ENCODE measurements at regions not wholly inside any gene's neighbourhood (a gene's known extent, or its start where the extent isn't known, plus 50 kb on each side); places are given as distances from the start of the nearest gene placed in this dataset.
"Not testable (repeated sequence)": the region's sequence is repeated elsewhere in the genome, so short reads cannot be mapped to it uniquely, and the experiment has no call there.

DNA sequence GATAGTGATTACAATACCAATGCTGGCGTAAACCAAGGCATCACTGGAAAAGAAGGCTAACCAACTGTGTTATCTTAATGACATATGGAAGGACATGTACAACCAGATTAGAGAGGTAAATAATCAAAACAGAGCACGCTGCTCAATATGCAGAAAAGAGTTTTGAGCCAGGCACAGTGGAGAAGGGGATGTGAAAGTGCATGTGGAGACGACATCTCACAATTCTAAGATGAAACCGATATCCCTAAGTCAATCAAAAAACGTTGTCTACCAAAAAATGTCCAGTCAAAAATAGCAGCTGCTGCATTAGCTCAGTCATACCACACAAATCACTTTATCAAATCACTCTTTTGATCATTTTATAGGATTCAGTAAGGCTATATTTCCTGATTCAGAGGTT lies 116.3 kb upstream of the OLIG2 start:
- peaks cover 8% of the 10 kb centered on the region for H3K4me1 Mint-ChIP-seq (ENCODE audit: low read depth)
- H3K27ac Mint-ChIP-seq = no peak overlapping the region

DNA sequence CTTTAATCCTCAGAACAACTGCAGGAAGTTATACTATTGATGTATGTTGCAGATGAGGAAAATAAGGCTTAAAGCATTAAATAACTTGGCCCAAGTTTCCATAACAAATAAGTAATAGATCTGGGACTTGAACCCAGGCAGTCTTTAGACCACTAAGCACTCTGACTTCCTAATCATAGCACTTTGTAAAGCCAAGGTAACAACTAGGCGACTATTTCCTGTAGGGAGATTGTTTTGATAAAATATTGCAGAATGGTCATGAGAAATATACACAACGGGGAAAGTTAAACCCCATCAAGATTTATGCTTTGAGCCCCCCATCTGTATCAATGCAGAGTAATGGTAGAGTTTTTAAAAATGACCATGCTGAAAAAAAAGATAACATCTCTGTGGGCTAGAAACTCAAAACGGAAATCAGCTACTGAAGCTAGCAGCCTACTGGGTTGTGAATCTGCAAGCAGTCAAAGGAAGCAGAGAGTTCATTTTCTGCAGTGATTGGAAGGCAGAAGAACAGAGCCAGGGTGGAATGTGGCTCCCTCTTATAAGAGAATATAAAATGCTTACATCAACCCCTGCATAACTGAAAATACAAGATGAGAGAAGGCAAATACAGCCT lies 111.2 kb upstream of the OLIG2 start:
- no peaks in the 10 kb centered on the region for H3K9me3 Mint-ChIP-seq
- H3K4me3 Mint-ChIP-seq = no peak overlapping the region
- H3K27ac Mint-ChIP-seq = peak overlapping the region; percentile 6
- H3K36me3 Mint-ChIP-seq (ENCODE audit: low read depth) = no peaks in the 10 kb centered on the region
- H3K27me3 Mint-ChIP-seq = no peaks in the 10 kb centered on the region
- H3K4me1 Mint-ChIP-seq (ENCODE audit: low read depth) = peaks cover 22% of the 10 kb centered on the region

More for the DNA sequence above, 116.3 kb upstream of the OLIG2 start:
- H3K9me3 Mint-ChIP-seq = no peaks in the 10 kb centered on the region
- no peaks in the 10 kb centered on the region for H3K36me3 Mint-ChIP-seq (ENCODE audit: low read depth)
- H3K4me3 Mint-ChIP-seq = no peak overlapping the region
- peaks cover 3% of the 10 kb centered on the region for H3K27me3 Mint-ChIP-seq

DNA sequence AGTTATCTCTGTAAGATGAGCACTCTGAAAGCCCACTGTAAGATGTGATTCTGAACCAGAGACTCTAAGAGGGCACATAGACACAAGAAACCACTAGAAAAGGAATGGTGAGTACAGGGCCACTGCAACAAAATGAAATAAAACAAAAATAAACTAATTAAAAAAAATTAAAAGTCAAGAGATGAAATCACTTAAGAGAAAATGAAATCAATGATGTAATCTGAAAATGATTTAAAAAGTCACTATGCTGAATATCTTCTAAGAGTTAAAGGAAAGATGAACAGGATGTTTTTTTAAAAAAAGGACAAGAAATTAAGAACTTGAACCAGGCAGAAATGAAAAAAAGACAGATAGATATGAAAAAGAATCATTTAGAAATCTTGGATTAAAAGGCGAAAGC lies 110.6 kb upstream of the OLIG2 start:
- Mint-ChIP-seq H3K27ac (no peak overlapping the region), H3K9me3 (no peaks in the 10 kb centered on the region), H3K4me1 (ENCODE audit: low read depth) (peaks cover 22% of the 10 kb centered on the region), H3K27me3 (no peaks in the 10 kb centered on the region), H3K4me3 (no peak overlapping the region), H3K36me3 (ENCODE audit: low read depth) (no peaks in the 10 kb centered on the region)

DNA sequence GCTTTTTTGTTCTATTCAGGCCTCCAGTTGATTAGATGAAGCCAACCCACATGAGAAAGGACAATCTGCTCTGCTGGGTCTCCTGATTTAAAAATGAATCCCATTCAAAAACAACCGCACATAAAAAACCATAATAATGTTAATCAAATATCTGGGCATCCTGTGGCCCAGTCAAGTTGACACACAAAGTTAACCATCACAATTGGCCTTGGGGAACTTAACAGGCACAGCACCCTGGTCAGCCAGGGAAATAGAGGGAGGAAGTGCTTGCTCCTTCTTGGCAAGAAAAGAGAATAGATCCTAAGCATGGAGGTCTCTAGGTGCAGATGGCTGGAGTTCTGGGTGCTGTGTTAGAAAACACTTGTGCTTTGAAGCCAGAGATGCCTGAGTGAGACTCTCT lies 109.6 kb upstream of the OLIG2 start:
- Mint-ChIP-seq H3K9me3 (no peaks in the 10 kb centered on the region), H3K4me3 (no peak overlapping the region), H3K27me3 (no peaks in the 10 kb centered on the region), H3K36me3 (ENCODE audit: low read depth) (no peaks in the 10 kb centered on the region), H3K4me1 (ENCODE audit: low read depth) (peaks cover 22% of the 10 kb centered on the region), H3K27ac (no peak overlapping the region)

DNA sequence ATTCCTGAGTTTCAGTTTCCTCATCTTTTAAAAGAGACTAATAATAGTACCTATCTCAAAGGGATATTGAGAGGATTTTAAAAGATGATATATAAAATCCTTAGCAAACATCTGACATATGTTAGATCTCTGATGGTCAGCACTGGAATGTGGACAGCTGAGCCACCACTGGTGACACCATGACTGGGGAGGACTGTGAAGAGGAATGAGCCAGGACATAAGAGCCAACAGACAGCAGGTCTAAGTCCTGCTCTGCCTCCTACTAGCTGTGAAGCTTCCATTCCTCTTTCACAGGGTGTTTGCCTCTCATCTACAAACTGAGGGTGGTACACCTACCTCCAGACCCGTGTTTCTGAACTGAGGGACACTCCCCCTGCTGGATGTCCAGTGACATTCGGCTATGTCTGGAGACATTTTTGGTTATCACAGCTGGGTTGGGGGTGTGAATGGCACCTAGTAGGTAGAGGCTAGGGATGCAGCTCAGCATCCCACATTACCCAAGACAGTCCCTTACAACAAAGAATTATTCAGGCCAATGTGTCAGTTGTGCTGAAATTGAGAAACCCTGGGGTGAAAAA lies 109.1 kb upstream of the OLIG2 start:
- peaks cover 22% of the 10 kb centered on the region for H3K4me1 Mint-ChIP-seq (ENCODE audit: low read depth)
- no peaks in the 10 kb centered on the region for H3K27me3 Mint-ChIP-seq
- H3K27ac Mint-ChIP-seq = no peak overlapping the region
- H3K36me3 Mint-ChIP-seq (ENCODE audit: low read depth) = no peaks in the 10 kb centered on the region
- no peaks in the 10 kb centered on the region for H3K9me3 Mint-ChIP-seq
- no peak overlapping the region for H3K4me3 Mint-ChIP-seq

DNA sequence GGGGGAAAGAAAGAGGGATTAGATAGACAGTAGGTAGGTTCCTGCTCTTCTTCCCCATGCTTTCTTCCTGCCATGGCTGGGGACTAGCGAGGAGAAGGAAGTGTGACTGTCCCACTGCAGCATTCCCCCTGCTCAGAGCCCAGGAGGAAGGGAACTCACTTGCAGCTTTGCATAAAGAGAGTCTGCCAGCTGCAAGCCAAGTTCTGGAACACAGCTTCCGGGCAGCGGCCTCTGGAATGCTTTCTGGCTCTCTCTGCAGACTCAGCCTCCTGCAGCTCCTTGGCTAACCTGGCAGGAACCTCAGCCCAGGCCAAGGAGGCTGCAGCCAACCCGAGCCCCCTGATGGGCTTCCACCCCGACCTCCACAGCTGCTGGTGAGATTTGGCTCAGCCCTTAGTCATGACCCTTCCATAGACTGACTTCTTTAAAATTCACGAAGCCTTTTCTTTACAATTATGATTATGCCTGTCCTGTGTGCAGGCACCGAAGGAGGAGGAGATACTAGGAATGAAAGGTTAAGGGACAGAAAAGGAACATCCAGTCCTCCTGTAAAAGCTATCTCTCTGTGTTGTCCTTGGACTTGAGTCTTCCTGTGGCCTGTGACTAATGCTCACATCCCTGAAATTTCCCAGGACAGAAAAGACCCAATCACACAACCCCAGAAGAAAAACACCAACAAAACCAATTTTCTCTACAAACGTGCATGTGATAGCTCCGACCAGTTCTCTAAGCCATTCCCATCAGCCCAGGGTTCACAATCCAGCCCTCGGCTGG lies 108.2 kb upstream of the OLIG2 start:
- Mint-ChIP-seq H3K27me3 (no peaks in the 10 kb centered on the region), H3K27ac (no peak overlapping the region), H3K36me3 (ENCODE audit: low read depth) (no peaks in the 10 kb centered on the region), H3K4me1 (ENCODE audit: low read depth) (peaks cover 22% of the 10 kb centered on the region), H3K9me3 (no peaks in the 10 kb centered on the region), H3K4me3 (no peak overlapping the region)

DNA sequence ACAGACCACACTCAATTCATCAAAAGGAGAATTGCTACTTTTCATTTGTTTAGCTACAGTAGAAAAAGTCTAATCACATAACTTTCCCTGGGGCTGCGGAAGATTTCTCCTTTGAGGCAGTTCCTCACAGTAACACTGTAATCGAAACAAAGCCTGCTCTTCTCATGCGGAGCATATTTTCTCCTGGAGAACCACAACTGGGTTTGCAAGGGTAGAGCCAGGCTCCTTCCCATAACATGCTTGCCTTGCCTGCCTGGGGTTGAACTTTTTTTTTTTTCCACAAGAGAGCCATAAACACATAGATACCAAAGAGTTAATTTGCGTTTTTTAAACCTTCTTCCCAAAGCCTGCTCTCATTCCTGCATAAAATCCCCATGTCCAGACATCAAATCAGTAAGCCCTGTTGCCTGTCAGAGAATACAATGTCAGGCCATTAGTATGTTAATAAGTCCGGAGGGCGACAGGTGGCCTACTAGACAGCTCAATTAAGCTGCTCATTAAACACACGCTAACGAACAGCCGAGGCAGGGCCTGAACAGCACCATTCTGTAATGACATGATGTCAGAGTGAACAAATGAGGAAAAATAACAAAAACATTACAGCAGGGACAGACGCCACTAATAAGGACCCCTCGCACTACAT lies 107.1 kb upstream of the OLIG2 start:
- no peaks in the 10 kb centered on the region for H3K36me3 Mint-ChIP-seq (ENCODE audit: low read depth)
- H3K27me3 Mint-ChIP-seq = no peaks in the 10 kb centered on the region
- H3K27ac Mint-ChIP-seq = no peak overlapping the region
- no peak overlapping the region for H3K4me3 Mint-ChIP-seq
- H3K4me1 Mint-ChIP-seq (ENCODE audit: low read depth) = peaks cover 22% of the 10 kb centered on the region
- no peaks in the 10 kb centered on the region for H3K9me3 Mint-ChIP-seq

DNA sequence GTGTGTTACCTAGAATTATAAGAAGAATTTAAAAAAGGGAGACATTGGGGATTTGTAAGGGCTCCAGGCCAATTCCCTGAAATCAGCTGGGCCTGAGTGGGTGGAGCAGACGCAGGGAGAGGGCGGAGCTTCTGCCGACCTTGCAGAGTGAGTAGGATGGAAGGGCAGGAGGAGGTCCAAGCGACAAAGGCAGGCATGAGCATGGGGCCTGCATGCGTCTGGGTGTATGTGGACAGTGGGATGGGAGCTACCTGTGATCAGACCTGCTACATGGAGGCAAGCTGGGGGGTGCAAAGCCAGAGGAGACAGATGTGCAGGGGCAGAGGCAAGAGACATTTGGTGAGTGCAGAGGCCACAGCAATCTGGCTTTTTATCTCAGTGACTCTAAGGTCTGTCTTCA lies 105.3 kb upstream of the OLIG2 start:
- no peak overlapping the region for H3K4me3 Mint-ChIP-seq
- H3K9me3 Mint-ChIP-seq = peaks cover 18% of the 10 kb centered on the region
- no peak overlapping the region for H3K27ac Mint-ChIP-seq
- H3K4me1 Mint-ChIP-seq (ENCODE audit: low read depth) = peaks cover 3% of the 10 kb centered on the region
- H3K36me3 Mint-ChIP-seq (ENCODE audit: low read depth) = peaks cover 2% of the 10 kb centered on the region
- H3K27me3 Mint-ChIP-seq = no peaks in the 10 kb centered on the region

DNA sequence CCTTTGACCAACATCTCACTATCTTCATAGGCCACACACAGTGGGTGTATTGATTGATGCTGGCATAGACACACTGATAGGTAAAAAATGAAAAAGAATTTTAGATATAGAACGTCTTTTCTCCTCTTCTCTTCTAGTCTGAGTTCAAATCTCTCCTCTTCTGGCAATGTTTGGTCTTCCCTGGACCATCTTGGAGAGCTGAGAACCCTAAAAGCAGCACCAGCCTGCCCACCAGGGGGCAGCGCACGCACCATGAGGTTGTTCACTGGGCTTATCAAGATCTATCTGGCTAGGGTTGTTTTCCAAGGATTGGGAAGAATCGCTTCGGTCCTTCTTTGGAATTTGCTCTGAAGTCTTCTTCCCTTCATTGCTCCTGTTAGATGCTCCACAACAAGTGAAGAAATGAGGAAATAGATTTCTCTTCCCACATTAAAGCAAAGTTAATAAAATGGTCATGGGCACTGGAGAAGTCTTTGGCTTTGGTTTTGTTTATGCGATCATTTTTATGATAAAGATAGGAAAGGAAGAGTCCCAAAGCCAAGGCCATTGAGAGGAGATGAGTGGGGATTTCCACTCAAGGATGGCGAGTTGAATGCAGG lies 104.0 kb upstream of the OLIG2 start:
- peaks cover 23% of the 10 kb centered on the region for H3K9me3 Mint-ChIP-seq
- H3K4me1 Mint-ChIP-seq (ENCODE audit: low read depth) = no peaks in the 10 kb centered on the region
- H3K36me3 Mint-ChIP-seq (ENCODE audit: low read depth) = peaks cover 3% of the 10 kb centered on the region
- H3K27me3 Mint-ChIP-seq = no peaks in the 10 kb centered on the region
- no peak overlapping the region for H3K27ac Mint-ChIP-seq
- H3K4me3 Mint-ChIP-seq = no peak overlapping the region

DNA sequence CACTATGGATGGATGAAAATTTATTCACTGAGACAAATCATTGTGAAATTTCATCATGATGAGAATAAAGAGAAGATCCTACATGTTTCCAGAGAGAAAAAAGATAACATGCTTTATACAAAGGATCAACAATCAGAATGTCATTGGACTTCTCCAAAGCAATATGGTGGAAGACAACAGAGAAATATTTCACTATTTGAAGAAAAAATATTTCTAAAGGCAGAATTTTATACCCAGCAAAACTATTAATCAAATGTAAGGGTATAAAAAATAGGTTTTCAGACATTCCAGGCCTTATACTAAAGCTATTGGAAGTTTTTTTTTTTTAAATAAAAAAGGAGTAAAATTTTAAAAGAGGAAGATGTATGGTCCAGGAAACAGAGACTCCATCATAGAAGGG lies 100.6 kb upstream of the OLIG2 start:
- Mint-ChIP-seq H3K4me3 (no peak overlapping the region), H3K27ac (no peak overlapping the region), H3K27me3 (no peaks in the 10 kb centered on the region), H3K9me3 (peaks cover 26% of the 10 kb centered on the region), H3K4me1 (ENCODE audit: low read depth) (peaks cover 8% of the 10 kb centered on the region), H3K36me3 (ENCODE audit: low read depth) (peaks cover 3% of the 10 kb centered on the region)

DNA sequence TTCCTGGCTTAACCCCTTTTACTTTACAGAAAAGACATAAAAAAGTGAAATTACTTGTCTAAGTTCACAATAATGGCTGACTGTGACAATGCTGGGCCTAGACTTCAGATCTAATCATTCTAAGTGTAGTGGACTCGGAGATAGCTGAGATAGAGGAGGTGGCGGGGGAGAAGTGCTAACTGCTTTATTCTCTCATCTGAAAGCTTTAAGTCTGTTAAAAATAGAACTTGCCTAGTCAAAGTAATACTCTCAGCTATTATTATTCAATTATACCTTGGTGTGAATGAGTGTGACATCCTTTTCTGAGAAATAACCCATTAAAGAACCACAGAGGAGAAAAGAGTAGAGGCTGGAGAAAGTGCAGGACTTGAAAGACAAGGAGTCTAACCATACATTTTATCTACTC lies 96.1 kb upstream of the OLIG2 start:
- no peaks in the 10 kb centered on the region for H3K27me3 Mint-ChIP-seq
- H3K9me3 Mint-ChIP-seq = peaks cover 17% of the 10 kb centered on the region
- H3K36me3 Mint-ChIP-seq (ENCODE audit: low read depth) = peaks cover 3% of the 10 kb centered on the region
- peak overlapping the region; percentile 61 for H3K27ac Mint-ChIP-seq
- H3K4me3 Mint-ChIP-seq = peak overlapping the region; percentile 42
- peaks cover 40% of the 10 kb centered on the region for H3K4me1 Mint-ChIP-seq (ENCODE audit: low read depth)

DNA sequence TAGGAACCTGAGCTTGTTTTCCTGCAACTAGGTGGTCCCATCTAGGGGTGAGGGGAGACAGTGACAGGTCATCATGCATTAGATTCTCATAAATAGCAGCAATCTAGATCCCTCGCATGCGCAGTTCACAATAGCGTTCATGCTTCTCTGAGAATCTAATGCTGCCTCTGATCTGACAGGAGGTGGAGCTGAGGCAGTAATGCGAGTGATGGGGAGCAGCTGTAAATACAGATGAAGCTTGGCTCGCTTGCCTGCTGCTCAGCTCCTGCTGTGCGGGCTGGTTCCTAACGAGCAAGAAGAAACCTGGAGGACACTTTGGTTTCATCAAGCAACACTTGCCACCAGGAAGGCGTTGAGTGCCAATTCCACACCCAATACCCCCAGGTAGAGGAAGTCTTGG lies 95.1 kb upstream of the OLIG2 start:
- no peak overlapping the region for H3K27ac Mint-ChIP-seq
- H3K27me3 Mint-ChIP-seq = no peaks in the 10 kb centered on the region
- H3K4me1 Mint-ChIP-seq (ENCODE audit: low read depth) = peaks cover 40% of the 10 kb centered on the region
- no peak overlapping the region for H3K4me3 Mint-ChIP-seq
- H3K36me3 Mint-ChIP-seq (ENCODE audit: low read depth) = no peaks in the 10 kb centered on the region
- H3K9me3 Mint-ChIP-seq = peaks cover 8% of the 10 kb centered on the region

DNA sequence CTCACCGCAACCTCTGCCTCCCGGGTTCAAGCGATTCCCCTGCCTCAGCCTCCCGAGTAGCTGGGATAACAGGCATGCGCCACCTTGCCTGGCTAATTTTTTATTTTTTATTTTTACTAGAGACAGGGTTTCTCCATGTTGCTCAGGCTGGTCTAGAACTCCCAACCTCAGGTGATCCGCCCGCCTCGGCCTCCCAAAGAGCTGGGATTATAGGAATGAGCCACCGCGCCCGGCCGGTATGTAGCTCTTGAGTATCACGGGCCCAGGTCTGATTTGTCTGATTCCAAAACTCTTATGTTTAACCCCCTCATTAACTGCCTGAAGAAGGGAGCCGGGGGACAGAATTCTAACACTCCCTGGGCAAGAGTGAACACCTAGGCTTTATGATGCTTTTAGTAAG lies 91.7 kb upstream of the OLIG2 start:
- peaks cover 40% of the 10 kb centered on the region for H3K4me1 Mint-ChIP-seq (ENCODE audit: low read depth)
- not testable (repeated sequence) for H3K27me3 Mint-ChIP-seq; H3K4me3 Mint-ChIP-seq; H3K9me3 Mint-ChIP-seq; H3K36me3 Mint-ChIP-seq (ENCODE audit: low read depth); H3K27ac Mint-ChIP-seq

DNA sequence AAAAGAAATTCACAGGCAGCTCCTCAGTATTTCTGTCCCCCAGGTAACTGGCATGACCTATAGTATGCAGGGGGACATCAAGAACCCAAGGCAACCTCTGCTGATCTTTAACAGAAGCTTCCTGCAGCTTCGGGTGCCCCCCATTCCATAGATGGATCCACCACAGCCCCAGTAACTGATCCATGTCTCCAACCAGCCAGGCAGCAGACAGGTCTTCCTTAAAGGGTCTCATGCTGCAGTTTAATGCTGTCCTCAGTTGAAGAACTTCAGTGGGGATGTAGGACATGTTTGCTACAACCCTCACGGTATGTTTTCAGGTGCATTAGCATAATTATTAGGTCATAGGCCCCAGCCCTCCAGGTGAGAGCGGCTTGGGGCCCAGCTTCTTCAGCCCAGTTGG lies 90.9 kb upstream of the OLIG2 start:
- Mint-ChIP-seq H3K36me3 (ENCODE audit: low read depth) (no peaks in the 10 kb centered on the region), H3K27me3 (no peaks in the 10 kb centered on the region), H3K4me3 (no peak overlapping the region), H3K4me1 (ENCODE audit: low read depth) (peaks cover 35% of the 10 kb centered on the region), H3K27ac (no peak overlapping the region), H3K9me3 (no peaks in the 10 kb centered on the region)

All from stimulated activated naive CD8-positive, alpha-beta T cell treated with anti-CD3 and anti-CD28 coated beads, Interleukin-15, Interleukin-2, amounts not matched to agents 100 ng/mL and 50 ng/mL, for 24 hours (primary cell).